SK-N-MC (cell line): ENCODE measurements at regions not wholly inside any gene's neighbourhood (a gene's known extent, or its start where the extent isn't known, plus 50 kb on each side); places are given as distances from the start of the nearest gene placed in this dataset.
"Not testable (repeated sequence)": the region's sequence is repeated elsewhere in the genome, so short reads cannot be mapped to it uniquely, and the experiment has no call there.

Experiments
- DNase-seq: peaks from one replicate; pipeline ENCODE4 v3.0.0-alpha.2; 2011; ENCODE audit warnings: low read depth, low spot score
- H3K27ac ChIP-seq: fragments of 200-600 bp; sonication (generic); 2 replicates; pipeline ENCODE4 v1.5.1; 2016; ENCODE audit warnings: mixed run types
- H3K36me3 ChIP-seq: fragments of 200-600 bp; sonication (generic); 2 replicates; pipeline ENCODE4 v1.6.1; 2017; ENCODE audit warnings: antibody characterized with exemption, low read length, mixed read lengths; ENCODE audit not compliant: insufficient read depth
- H3K4me3 ChIP-seq: fragments of 200-600 bp; sonication (generic); 2 replicates; pipeline ENCODE4 v1.5.1; 2016
- H3K9ac ChIP-seq: fragments of 200-600 bp; sonication (generic); 2 replicates; pipeline ENCODE4 v1.8.0; 2017; ENCODE audit warnings: mixed run types, mixed read lengths; ENCODE audit not compliant: insufficient read length
- H3K9me3 ChIP-seq: fragments of 200-600 bp; sonication (generic); 2 replicates; pipeline ENCODE4 v1.6.1; 2017; ENCODE audit warnings: low read depth, mild to moderate bottlenecking, antibody characterized with exemption, low read length, moderate library complexity, mixed read lengths
- EZH2 ChIP-seq: fragments of 200-600 bp; sonication (generic); IDR thresholded peaks from one replicate; pipeline ENCODE4 v1.6.1; 2017; ENCODE audit warnings: antibody characterized with exemption
- FOXP2 ChIP-seq: optimal IDR thresholded peaks from 2 replicates; pipeline ENCODE3; 2011; ENCODE audit warnings: mild to moderate bottlenecking, moderate library complexity; ENCODE audit not compliant: insufficient read depth; ENCODE audit errors: extremely low read length, control extremely low read depth
- POLR2AphosphoS5 ChIP-seq: IDR thresholded peaks from 2 replicates; pipeline ENCODE4 v1.6.1; 2012; ENCODE audit warnings: mild to moderate bottlenecking, low read depth, low read length, borderline replicate concordance

- H3K9me3 ChIP-seq, result no peaks in the 10 kb centered on the region
- no peak overlapping the region for H3K27ac ChIP-seq
- no peak for DNase-seq
- H3K36me3 ChIP-seq, result no peaks in the 10 kb centered on the region
- no peak overlapping the region for H3K9ac ChIP-seq
- TF ChIP-seq EZH2 (no peak), FOXP2 (no peak), POLR2AphosphoS5 (no peak)
- H3K4me3 ChIP-seq, result no peak overlapping the region
These were observed 95.8 kb upstream of the DPP10 start for GRCh38 chr2:114346658-114347057.

- Histone ChIP-seq H3K9me3 (no peaks in the 10 kb centered on the region), H3K27ac (no peak overlapping the region), H3K36me3 (no peaks in the 10 kb centered on the region), H3K4me3 (no peak overlapping the region), H3K9ac (no peak overlapping the region)
- DNase-seq, result no peak
- TF ChIP-seq EZH2 (no peak), FOXP2 (no peak), POLR2AphosphoS5 (no peak)
These were observed 92.2 kb upstream of the DPP10 start for GRCh38 chr2:114350186-114350725.

GRCh38 chr2:114352988-114353387 is 89.5 kb upstream of the DPP10 start:
- Histone ChIP-seq H3K36me3 (no peaks in the 10 kb centered on the region), H3K27ac (no peak overlapping the region), H3K9ac (no peak overlapping the region), H3K4me3 (no peak overlapping the region), H3K9me3 (no peaks in the 10 kb centered on the region)
- TF ChIP-seq POLR2AphosphoS5, result no peak
- no peak for TF ChIP-seq EZH2
- TF ChIP-seq FOXP2, result no peak
- no peak for DNase-seq

GRCh38 chr2:114354199-114354598 is 88.2 kb upstream of the DPP10 start:
- no peak overlapping the region for H3K9ac ChIP-seq
- no peaks in the 10 kb centered on the region for H3K36me3 ChIP-seq
- no peak for DNase-seq
- no peak for TF ChIP-seq EZH2
- TF ChIP-seq POLR2AphosphoS5, result no peak
- no peak for TF ChIP-seq FOXP2
- H3K4me3 ChIP-seq, result no peak overlapping the region
- H3K9me3 ChIP-seq, result no peaks in the 10 kb centered on the region
- H3K27ac ChIP-seq, result no peak overlapping the region

- no peak for DNase-seq
- no peak for TF ChIP-seq POLR2AphosphoS5
- TF ChIP-seq FOXP2, result no peak
- no peak for TF ChIP-seq EZH2
- Histone ChIP-seq H3K36me3 (no peaks in the 10 kb centered on the region), H3K9me3 (peaks cover 3% of the 10 kb centered on the region; the same call in 1 of the 2 replicates), H3K9ac (no peak overlapping the region), H3K4me3 (no peak overlapping the region), H3K27ac (no peak overlapping the region)
These were observed 73.7 kb upstream of the DPP10 start for GRCh38 chr2:114368705-114369104.

- not testable (repeated sequence) for H3K27ac ChIP-seq, H3K4me3 ChIP-seq, H3K9me3 ChIP-seq, H3K36me3 ChIP-seq, DNase-seq, H3K9ac ChIP-seq
These were observed 70.7 kb upstream of the DPP10 start for GRCh38 chr2:114371721-114372120.

- Histone ChIP-seq H3K27ac (no peak overlapping the region), H3K9ac (no peak overlapping the region), H3K36me3 (no peaks in the 10 kb centered on the region), H3K4me3 (no peak overlapping the region), H3K9me3 (peaks cover 1% of the 10 kb centered on the region; the same call in 1 of the 2 replicates)
- TF ChIP-seq POLR2AphosphoS5 (no peak), FOXP2 (no peak), EZH2 (no peak)
- DNase-seq, result no peak
These were observed 68.8 kb upstream of the DPP10 start for GRCh38 chr2:114373591-114373990.

GRCh38 chr2:114384441-114384840 is 58.0 kb upstream of the DPP10 start:
- TF ChIP-seq EZH2 (no peak), POLR2AphosphoS5 (no peak), FOXP2 (no peak)
- Histone ChIP-seq H3K4me3 (no peak overlapping the region), H3K9ac (no peak overlapping the region), H3K27ac (no peak overlapping the region), H3K9me3 (no peaks in the 10 kb centered on the region), H3K36me3 (no peaks in the 10 kb centered on the region)
- no peak for DNase-seq

- Histone ChIP-seq H3K9ac (no peak overlapping the region), H3K4me3 (no peak overlapping the region), H3K9me3 (no peaks in the 10 kb centered on the region), H3K27ac (no peak overlapping the region), H3K36me3 (no peaks in the 10 kb centered on the region)
- no peak for DNase-seq
- TF ChIP-seq EZH2 (no peak), FOXP2 (no peak), POLR2AphosphoS5 (no peak)
These were observed 53.4 kb upstream of the DPP10 start for GRCh38 chr2:114389021-114389420.
